ENCODE measurements at regions not wholly inside any gene's neighbourhood (a gene's known extent, or its start where the extent isn't known, plus 50 kb on each side); places are given as distances from the start of the nearest gene placed in this dataset.

DNA sequence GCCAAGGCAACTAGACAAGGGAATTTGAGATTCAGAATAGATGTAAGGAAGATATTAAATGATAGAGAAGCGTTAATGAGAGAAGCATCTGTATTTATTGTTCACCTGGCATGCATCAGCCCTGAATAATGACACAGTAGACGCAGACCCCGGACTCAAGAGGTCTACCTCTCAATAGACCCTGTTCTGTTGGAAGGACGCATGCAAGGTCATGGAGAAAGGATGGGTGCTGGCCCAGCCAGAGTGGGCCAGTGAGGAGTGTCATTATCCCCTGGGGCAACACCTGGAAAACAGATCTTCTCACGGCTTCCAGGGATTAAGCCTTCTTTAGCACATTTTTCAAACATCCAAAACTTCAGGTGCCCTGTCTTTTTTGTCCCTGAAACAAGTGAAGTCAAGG is 461.0 kb downstream of the EIPR1 start (continued):
- TF ChIP-seq USF2 (IDR thresholded peaks at IDR 0.05; ENCODE audit: borderline replicate concordance, low read depth, low read length) (no peak), ELF1 (IDR thresholded peaks at IDR 0.05) (no peak), NFIC (IDR thresholded peaks at IDR 0.05; ENCODE audit: borderline replicate concordance) (no peak), EZH2phosphoT487 (IDR thresholded peaks at IDR 0.05; ENCODE audit: borderline replicate concordance, low read depth) (no peak)

DNA sequence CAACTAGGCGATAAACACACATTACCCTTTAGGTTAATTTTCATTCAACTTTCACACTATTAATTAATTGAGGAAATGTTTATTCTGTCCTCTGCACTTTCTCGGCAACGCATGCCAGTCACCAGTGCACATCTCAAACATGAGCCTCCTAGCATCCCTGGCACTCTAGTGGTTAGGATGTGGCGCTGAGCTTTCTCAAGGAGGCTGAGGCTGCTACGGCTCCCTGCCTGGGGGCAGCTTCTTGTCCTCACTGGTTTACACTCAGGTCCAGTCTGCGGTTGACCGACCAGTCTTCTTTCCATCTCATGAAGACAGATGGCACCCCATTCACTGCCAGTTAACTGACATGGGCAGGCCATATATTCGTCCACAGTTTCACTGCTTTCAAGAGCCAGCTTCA is 463.4 kb downstream of the EIPR1 start:
- Histone ChIP-seq H2AFZ (ENCODE audit: low read depth) (no peak overlapping the region), H3K36me3 (replicated peaks in 1 of 2; ENCODE audit: control insufficient read depth in 1 of 2, insufficient read depth in 2 of 2, low read length in 1 of 2) (no peaks in the 10 kb centered on the region), H3F3A (replicated peaks; ENCODE audit: insufficient read depth) (no peaks in the 10 kb centered on the region), H3K4me3 (ENCODE audit: low read depth in 2 of 2, low read length in 1 of 2) (no peak overlapping the region), H3K9ac (no peak overlapping the region), H3K9me3 (peaks cover 11% of the 10 kb centered on the region; the same call in 1 of the 2 replicates), H4K20me1 (ENCODE audit: insufficient read depth) (no peaks in the 10 kb centered on the region), H3K9me2 (no peaks in the 10 kb centered on the region; the same call in 1 of the 2 replicates), H3K27me3 (ENCODE audit: insufficient read depth) (no peaks in the 10 kb centered on the region), H3K4me1 (ENCODE audit: control insufficient read depth in 1 of 2, insufficient read depth in 2 of 2, low read depth in 1 of 2, low read length in 1 of 2) (peaks cover 0 to 9% of the 10 kb centered on the region in 2 experiments; a peak in 1 of 4 replicates), H3K79me2 (ENCODE audit: insufficient read depth) (no peaks in the 10 kb centered on the region), H3K27ac (ENCODE audit: low read depth in 2 of 2, low read length in 1 of 2) (no peak overlapping the region; a peak in 1 of 4 replicates), H3K4me2 (no peak overlapping the region)
- WGBS (ENCODE audit: low lambda C conversion rate), result 46% methylated on average over 8 of the region's 8 CpGs
- DNase-seq, result no peak
- ChIA-PET CTCF (interaction anchor here (0.5 to 1.2 kb wide), 4 partner anchors 13 to 94 kb away, joined by 3 to 5 read pairs (median 4); no protein-coding TSS in a partner anchor), POLR2A (no interaction called here)
- TF ChIP-seq GATA2 (CRISPR knock-in tag; IDR thresholded peaks at IDR 0.05) (no peak), JUND (IDR thresholded peaks at IDR 0.05) (no peak), NFIC (IDR thresholded peaks at IDR 0.05; ENCODE audit: borderline replicate concordance) (no peak), RCOR1 (IDR thresholded peaks at IDR 0.05; ENCODE audit: low read length) (no peak), FOSL2 (IDR thresholded peaks at IDR 0.05; ENCODE audit: borderline replicate concordance, low read depth) (no peak), EZH2phosphoT487 (IDR thresholded peaks at IDR 0.05; ENCODE audit: borderline replicate concordance, low read depth) (no peak), POLR2AphosphoS5 (IDR thresholded peaks at IDR 0.05; ENCODE audit: low read depth, low read length) (no peak), ZBTB33 (IDR thresholded peaks at IDR 0.05; ENCODE audit: borderline replicate concordance, low read depth) (no peak), TCF12 (IDR thresholded peaks at IDR 0.05) (no peak)
- TF ChIP-seq, protein P1, sequence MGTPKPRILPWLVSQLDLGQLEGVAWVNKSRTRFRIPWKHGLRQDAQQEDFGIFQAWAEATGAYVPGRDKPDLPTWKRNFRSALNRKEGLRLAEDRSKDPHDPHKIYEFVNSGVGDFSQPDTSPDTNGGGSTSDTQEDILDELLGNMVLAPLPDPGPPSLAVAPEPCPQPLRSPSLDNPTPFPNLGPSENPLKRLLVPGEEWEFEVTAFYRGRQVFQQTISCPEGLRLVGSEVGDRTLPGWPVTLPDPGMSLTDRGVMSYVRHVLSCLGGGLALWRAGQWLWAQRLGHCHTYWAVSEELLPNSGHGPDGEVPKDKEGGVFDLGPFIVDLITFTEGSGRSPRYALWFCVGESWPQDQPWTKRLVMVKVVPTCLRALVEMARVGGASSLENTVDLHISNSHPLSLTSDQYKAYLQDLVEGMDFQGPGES (IDR thresholded peaks at IDR 0.05; ENCODE audit: low read depth, low read length), result no peak
